ENCODE measurements at regions not wholly inside any gene's neighbourhood (a gene's known extent, or its start where the extent isn't known, plus 50 kb on each side); places are given as distances from the start of the nearest gene placed in this dataset.

GRCh38 chr5:84885485-84886258, 501.0 kb upstream of the EDIL3 start:
- no peak overlapping the region for H3K27ac ChIP-seq (ENCODE audit: low read length)

GRCh38 chr5:84881737-84882136, 497.1 kb upstream of the EDIL3 start:
- no peaks in the 10 kb centered on the region for H3K9me2 ChIP-seq (ENCODE audit: insufficient read depth, low read length)

More at GRCh38 chr5:84885485-84886258, 501.0 kb upstream of the EDIL3 start:
- Histone ChIP-seq H3K9me2 (ENCODE audit: insufficient read depth, low read length) (no peaks in the 10 kb centered on the region), H3F3A (ENCODE audit: insufficient read depth, low read length, poor library complexity, severe bottlenecking) (no peaks in the 10 kb centered on the region), H3K36me3 (ENCODE audit: insufficient read depth, low read length) (no peaks in the 10 kb centered on the region), H2AFZ (ENCODE audit: low read depth, low read length) (no peak overlapping the region), H3K9ac (ENCODE audit: low read length) (no peak overlapping the region), H3K79me2 (replicated peaks; ENCODE audit: insufficient read depth, low read length) (no peaks in the 10 kb centered on the region), H3K4me3 (ENCODE audit: low read length) (no peak overlapping the region), H4K20me1 (ENCODE audit: insufficient read depth) (no peaks in the 10 kb centered on the region), H3K27me3 (ENCODE audit: insufficient read depth, low read depth, low read length) (no peaks in the 10 kb centered on the region), H3K4me2 (ENCODE audit: low read length) (no peak overlapping the region), H3K9me3 (ENCODE audit: low read length) (no peaks in the 10 kb centered on the region)
- TF ChIP-seq RAD21 (conservative IDR thresholded peaks at IDR 0.05) = no peak
- TF ChIP-seq EZH2 (IDR thresholded peaks at IDR 0.05; ENCODE audit: borderline replicate concordance, insufficient read depth, low read length, poor library complexity, severe bottlenecking) = no peak
- TF ChIP-seq TAF1 (IDR thresholded peaks at IDR 0.05; ENCODE audit: low read depth) = no peak
- no peak for TF ChIP-seq POLR2AphosphoS5 (IDR thresholded peaks at IDR 0.05)
- TF ChIP-seq EP300 (conservative IDR thresholded peaks at IDR 0.05; ENCODE audit: poor library complexity, severe bottlenecking) = no peak
- TF ChIP-seq SMC3 (conservative IDR thresholded peaks at IDR 0.05; ENCODE audit: poor library complexity) = no peak

More at GRCh38 chr5:84881737-84882136, 497.1 kb upstream of the EDIL3 start:
- Histone ChIP-seq H3K4me3 (ENCODE audit: low read length) (no peak overlapping the region), H3K36me3 (ENCODE audit: insufficient read depth, low read length) (no peaks in the 10 kb centered on the region), H2AFZ (ENCODE audit: low read depth, low read length) (no peak overlapping the region), H4K20me1 (ENCODE audit: insufficient read depth) (no peaks in the 10 kb centered on the region), H3K79me2 (replicated peaks; ENCODE audit: insufficient read depth, low read length) (no peaks in the 10 kb centered on the region), H3K27ac (ENCODE audit: low read length) (no peak overlapping the region), H3K27me3 (ENCODE audit: insufficient read depth, low read depth, low read length) (no peaks in the 10 kb centered on the region), H3K9ac (ENCODE audit: low read length) (no peak overlapping the region), H3F3A (ENCODE audit: insufficient read depth, low read length, poor library complexity, severe bottlenecking) (no peaks in the 10 kb centered on the region), H3K9me3 (ENCODE audit: low read length) (no peaks in the 10 kb centered on the region), H3K4me2 (ENCODE audit: low read length) (no peak overlapping the region)
- no peak for TF ChIP-seq RAD21 (conservative IDR thresholded peaks at IDR 0.05)
- TF ChIP-seq EP300 (conservative IDR thresholded peaks at IDR 0.05; ENCODE audit: poor library complexity, severe bottlenecking) = no peak
- TF ChIP-seq TAF1 (IDR thresholded peaks at IDR 0.05; ENCODE audit: low read depth) = no peak
- TF ChIP-seq MXI1 (conservative IDR thresholded peaks at IDR 0.05; ENCODE audit: poor library complexity, severe bottlenecking) = no peak
- no peak for TF ChIP-seq POLR2AphosphoS5 (IDR thresholded peaks at IDR 0.05)
- TF ChIP-seq SMC3 (conservative IDR thresholded peaks at IDR 0.05; ENCODE audit: poor library complexity) = no peak
- no peak for TF ChIP-seq CTCF (IDR thresholded peaks at IDR 0.05; ENCODE audit: poor library complexity, severe bottlenecking)
- no peak for TF ChIP-seq REST (IDR thresholded peaks at IDR 0.05; ENCODE audit: borderline replicate concordance)
- no peak for TF ChIP-seq EZH2 (IDR thresholded peaks at IDR 0.05; ENCODE audit: borderline replicate concordance, insufficient read depth, low read length, poor library complexity, severe bottlenecking)

All from neural cell (in vitro differentiated cells).